NCI-H2171 (cell line): ENCODE measurements at regions not wholly inside any gene's neighbourhood (a gene's known extent, or its start where the extent isn't known, plus 50 kb on each side); places are given as distances from the start of the nearest gene placed in this dataset.

Experiments used
- DNase-seq: peaks from one replicate; lab custom pipeline; 2025; lab: John Stamatoyannopoulos, UW

DNA sequence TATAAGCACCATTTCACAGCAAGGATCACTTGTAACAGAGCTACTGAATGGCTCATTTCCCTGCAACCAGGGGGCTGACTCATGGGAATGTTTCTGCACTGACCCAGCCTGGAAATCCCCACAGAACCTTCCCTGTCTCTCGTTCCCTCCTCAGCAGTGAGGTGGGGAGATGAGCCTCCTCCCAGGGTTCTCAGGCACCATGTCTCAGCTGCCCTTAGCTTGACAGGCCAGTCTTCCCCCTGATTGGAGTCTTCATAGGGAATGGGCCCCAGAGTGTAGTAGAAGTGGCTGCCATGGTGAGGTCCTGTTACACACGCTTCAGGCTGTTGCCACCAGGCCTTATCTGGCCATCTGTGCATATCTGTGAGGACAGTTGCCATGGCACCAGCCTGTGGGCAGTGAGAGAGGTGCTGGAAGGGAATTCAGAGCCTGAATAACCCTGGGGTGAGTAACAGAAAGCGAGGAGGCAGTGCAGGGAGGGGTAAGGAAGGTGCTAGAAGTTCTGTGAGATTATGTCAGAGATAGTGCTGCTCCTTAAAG lies 324.4 kb downstream of the ENC1 start:
- no peak for DNase-seq

DNA sequence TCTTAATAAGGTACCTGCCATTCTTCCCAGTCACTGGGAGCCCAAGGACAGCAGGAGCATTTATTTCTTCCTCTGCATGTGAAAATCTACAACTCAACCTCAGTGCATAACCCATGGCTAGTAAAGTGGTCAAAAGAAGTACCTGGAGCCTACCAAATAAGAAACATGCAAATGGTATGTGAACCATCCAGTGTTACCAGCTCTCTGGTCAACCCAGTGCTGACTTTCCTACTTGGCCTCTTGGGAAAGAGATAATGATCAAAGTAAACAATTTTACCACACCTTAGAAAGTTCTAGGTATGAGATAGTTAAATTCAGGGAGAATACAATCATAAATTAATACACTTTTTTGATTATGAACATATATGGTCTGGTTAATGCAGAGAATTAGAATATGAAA lies 325.6 kb downstream of the ENC1 start:
- DNase-seq = no peak

DNA sequence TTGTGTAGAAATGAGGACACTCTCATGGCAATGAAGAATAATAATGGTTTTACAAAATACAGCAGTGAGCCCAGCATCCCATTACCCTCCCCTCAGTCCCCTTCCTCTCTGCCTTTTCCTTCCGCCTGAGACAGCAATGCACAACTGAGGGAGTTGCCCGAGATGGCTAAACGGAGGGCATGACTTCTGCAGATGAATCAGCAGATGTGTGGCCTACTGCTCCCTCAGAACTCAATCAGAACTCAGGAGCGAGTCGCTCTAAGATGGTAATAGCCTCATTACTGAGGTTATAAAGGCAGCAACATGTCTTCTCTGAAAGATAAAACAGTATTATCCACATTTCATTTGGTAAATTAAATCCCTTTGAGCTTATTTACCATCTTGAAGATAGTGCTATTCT lies 326.6 kb downstream of the ENC1 start:
- DNase-seq = no peak

DNA sequence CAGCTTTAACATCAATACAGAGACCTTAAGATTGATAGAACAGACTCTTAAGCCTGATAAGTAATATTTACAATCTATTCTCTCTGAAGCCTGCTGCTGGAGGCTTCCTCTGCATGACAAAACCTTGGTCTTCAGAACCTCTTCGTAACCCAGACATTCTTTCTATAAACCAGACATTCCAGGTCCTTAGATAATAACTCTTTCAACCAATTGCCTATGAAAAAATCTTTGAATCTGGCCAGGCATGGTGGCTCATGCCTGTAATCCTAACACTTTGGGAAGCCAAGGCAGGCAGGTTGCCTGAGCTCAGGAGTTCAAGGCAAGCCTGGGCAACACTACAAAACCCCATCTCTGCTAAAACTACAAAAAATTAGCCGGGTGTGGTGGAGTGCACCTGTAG lies 327.8 kb downstream of the ENC1 start:
- no peak for DNase-seq

DNA sequence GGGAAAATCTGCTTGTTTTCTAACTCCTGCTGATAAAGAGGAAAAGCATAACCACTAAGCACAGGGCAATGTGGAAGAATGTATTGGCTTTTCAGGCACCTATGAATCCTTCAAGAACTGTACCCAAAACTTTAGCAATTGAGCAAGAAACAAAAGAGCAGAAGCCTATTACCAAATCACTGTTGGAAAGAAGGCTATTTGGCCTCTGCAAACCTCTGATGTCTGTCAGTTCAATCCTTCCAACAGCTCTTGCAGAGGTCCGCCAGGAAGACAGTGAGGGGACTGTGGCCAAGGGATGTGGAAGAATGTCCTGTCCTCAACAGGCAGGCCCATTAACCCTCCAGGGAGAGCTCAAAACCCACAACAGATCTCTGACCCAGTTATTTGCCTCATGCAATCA lies 328.6 kb downstream of the ENC1 start:
- no peak for DNase-seq

DNA sequence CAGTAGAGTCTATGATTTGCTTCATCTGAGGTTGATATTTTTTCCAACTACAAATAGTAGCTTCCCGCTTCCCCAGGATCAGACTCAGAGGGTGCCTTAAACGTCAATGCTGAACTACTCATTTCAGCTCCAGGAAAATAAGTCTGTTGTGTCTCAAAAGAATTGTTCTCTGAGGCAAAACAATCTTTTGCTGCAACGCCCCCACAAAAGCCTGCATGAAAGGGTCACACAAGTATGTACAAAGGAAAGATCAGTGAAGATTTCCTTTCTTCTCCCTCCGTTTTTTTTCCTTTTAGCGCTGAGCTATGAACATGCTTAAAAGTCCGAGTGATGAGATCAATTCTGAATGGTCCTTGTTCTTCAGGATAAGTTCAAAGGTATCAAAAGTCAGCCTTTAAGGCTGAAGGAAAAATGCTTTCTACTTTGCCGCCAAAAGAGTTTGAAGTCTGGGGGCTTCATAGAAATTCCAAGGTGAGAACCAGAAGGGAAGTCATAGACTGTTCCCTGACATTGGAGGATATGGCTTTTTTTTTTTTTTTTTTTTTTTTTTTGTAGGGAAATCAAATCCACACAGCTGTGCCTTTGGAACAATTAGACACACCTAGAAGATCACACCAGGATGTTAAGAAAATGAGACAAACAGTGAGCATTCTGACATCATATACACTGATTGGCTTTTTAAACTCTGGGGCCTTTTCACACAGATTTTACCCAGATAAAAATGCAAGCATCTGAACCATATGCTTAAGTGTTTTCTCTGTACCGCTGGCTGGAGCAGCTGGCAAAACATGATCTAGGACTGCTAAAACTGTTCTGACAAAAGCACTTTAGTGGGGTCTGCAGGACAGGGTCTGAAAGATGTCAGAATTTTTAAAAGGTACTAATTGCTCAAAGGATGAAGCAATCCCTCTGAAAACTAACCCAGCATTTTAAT lies 329.3 kb downstream of the ENC1 start:
- DNase-seq = peak; percentile 49

DNA sequence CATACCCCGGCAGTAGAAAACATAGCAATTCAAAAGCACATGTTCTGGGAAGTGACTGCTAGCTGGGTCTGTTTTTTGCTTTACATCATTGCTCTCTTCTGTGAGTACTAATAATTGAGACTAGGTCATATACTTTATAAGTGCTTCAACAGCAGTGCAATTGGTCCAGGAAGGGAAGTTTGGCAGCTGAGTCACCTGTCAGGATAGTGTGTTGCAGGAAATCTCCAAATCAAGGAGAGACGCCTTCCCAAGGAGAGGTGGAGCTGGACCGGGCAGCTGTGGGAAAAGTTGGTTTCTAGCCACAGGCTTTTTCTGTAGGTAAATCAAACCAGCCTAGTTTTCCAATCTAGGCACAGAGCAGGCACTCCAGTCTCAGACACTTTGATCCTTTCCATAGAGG lies 330.1 kb downstream of the ENC1 start:
- no peak for DNase-seq

DNA sequence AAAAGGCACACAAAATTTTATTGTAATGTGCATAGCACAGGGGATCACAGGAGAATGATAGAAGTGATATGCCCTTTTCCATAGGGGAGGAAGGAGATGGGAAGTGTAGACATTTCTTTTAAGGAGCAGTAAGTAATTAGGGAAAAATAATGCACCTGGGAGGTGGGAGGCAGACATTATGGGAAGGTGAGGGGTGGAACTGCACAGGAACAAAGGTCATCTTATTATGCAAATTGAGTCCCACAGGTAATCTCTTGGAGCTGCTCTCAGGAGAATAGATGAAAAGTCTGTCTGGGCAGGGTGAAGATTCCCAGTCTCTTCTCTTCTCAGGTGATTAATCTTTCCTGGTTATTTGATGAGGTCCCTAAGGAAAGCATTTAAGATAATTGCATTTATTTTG lies 331.5 kb downstream of the ENC1 start:
- DNase-seq = no peak

DNA sequence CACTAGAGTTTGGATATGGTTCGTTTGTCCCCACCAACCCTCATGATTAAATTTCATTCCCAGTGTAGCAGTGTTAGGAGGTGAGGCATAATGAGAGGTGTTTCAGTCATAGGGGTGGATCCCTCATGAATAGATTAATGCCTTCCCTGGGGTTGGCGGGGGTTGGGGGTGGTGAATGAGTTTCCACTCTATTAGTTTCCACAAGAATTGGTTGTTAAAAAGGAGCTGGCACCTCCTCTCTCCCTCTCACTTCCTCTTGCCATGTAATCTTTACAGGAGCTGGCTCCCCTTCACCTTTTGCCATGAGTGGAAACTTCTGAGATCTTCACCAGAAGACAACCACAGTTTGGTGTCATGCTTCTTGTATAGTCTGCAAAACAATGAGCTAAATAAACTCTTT lies 333.7 kb downstream of the ENC1 start:
- no peak for DNase-seq

DNA sequence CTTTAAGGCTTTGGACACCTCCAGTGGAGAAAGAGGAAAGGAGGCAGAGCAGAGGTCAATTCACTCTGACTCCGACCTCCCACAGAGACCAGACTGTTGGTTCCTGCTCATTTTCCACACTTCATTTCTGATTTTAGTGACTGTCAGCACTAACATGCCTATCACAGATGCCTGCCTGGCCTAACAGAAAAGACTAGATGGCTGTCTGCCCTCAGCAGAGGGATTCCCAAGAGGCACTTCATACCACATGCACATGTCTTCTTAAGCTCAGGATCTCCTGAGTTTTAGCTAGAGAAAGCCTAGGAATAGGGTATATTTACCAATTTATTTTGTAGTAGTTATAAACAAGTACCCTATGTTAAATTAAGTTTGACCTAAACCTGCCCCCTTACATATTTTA lies 336.0 kb downstream of the ENC1 start:
- DNase-seq = no peak

DNA sequence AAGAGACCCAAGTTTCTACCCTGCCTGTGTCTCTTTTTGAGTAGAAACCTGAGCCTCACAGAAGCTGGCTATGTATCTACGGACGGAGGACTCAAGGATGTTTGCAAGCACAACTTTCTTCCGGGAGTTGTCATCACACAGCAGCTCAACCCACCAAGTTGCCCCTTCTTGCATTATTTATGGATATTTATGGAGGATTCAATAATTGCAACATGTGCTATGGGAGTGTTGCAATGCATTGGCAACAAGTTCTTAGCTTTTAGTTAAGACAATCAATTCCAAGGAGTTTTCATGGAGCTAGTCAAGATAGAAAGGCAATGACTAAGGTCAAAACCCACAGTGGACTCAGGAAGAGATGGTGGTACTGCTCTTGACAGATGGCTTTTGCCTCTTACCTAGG lies 336.9 kb downstream of the ENC1 start:
- DNase-seq = no peak

DNA sequence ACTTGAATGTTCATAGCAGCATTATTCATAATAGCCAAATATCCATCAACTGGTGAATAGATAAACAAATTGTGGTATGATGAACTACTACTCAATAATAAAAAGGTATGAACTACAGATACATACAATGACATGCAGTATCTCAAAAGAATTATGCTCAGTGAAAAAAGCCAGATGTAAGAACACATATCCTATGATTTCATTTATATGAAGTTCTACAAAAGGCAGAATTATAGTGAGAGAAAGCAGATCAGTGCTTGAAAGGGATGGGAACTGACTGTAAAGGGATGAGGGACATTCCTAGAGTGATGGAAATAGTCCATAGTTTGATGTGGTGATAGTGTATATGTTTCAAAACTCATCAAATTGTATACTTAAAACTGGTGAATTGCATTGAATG lies 339.0 kb downstream of the ENC1 start:
- no peak for DNase-seq

DNA sequence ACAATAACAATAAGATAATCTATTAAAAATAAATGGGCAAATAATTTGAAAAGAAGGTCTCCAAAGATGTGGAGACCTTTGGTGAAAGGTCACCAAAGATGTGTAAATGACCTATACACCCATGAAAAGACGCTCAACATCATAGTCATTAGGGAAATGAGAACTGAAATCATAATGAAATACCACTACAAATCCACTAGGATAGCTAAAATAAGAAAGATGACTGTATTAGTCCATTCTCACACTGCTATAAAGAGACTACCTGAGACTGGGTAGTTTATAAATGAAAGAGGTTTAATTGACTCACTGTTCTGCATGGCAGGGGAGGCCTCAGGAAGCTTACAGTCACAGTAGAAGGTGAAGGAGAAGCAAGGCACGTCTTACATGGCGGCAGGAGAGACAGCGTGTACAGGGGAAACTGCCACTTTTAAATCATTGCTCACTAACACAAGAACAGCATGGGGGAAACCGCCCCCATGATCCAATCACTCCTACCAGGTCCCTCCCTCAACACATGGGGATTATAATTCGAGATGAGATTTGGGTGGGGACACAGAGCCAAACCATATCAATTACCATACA lies 339.6 kb downstream of the ENC1 start:
- no peak for DNase-seq

DNA sequence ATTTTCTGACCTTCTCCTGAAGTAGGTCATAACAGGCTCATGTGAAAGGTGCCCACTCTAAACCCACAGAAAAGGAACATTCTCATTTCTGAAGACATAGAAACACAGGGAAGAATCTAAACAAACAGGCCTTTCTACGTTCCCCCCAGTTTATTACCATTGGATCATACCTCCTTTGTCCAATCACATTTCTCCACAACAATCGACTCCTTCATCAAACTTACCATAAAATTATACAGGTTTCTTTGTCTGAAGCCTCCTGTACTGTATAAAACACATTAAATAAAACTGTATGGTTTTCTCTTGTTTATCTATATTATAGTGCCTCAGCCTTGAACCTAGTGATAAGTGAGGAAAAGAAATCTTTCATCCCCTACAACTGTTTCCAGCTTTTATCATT lies 340.7 kb downstream of the ENC1 start:
- no peak for DNase-seq

DNA sequence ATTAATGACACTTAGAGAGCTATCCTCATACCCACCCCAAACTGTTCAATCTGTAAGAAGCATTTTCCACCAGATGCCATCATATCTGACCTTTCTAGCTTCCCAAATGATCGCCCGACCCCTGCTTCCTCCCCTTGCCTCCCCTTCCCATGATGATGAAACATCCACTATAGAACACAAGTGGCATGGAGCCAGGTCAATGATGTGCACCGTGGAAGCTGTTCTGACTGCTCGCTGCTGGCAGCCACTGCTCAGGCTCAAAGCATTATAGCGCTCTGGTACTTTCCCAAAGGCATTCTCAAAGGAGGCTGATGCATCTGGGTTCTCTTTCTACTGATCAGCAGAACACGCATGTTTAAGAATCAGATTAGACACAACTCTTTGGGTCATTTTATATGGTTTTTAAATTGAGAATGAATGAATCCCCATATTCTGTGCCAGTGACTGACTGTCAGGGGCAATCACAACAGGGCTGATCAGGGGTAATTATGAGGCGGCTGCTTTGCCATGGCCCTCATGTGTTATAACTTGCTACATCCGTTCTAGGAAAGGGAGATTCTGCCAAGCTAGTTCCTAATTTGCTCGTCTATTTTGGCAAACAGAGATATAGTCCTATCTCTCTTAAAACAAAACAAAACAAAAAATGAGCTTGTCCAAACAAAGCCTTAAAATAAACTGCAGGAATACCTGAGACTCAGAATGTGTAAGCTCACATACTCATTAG lies 343.7 kb downstream of the ENC1 start:
- DNase-seq = no peak

DNA sequence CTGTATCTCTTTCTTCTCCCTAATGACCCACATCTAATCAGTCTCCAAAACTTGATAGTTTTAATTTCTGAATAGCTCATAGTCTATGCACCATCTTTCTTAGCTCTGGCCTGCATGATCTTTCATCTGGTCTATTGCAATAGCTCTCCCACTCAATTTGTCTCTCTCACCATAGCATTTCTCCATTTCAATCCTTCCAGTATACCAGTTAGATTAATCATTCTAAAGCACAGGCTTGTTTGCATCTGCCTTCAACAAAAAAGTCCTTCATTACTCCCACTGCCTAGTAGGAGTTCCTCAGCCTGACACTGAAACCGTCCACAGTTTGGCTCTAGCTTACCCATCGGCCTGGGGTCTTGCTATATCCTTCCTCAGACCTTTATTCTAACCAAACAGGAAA lies 344.9 kb downstream of the ENC1 start:
- no peak for DNase-seq

DNA sequence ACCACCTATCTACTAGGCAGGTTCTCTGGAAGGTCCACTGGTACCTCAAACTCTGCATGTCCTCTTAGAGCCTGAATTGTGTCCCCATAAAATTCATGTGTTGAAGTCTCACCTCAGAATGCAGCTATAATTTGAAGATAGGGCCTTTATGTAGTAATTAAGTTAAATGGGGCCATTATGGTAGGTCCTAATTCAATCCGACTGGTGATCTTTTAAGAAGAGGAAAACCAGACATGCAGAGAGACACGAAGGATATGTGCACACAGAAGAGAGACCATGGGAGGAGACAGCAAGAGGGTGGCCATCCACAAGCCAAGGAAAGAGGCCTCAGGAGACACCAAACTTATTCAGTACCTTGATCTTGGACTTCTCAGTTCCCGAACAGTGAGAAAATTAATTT lies 345.4 kb downstream of the ENC1 start:
- no peak for DNase-seq

DNA sequence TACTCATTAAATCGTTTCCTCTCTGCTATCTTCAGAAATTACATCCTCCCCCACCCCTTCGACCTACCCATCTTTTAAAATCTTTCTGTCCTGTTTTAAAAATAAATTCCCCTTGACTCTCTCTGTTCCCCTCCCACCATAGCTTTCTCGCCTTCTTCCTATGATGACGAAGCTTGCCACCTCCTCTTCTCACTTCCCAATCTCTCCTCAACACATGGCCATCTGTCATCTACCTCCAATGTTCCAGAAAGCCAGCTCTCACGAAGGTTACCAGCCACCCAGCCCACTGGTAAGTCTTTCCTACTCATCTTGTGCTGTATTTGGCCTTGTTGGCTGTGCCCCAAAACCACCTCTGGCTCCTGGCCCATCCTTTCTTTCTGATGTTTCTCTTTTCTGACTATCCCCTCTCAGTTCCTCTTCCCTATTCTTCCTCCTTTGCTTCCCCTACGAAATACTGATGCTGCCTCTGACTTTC lies 346.3 kb downstream of the ENC1 start:
- no peak for DNase-seq

DNA sequence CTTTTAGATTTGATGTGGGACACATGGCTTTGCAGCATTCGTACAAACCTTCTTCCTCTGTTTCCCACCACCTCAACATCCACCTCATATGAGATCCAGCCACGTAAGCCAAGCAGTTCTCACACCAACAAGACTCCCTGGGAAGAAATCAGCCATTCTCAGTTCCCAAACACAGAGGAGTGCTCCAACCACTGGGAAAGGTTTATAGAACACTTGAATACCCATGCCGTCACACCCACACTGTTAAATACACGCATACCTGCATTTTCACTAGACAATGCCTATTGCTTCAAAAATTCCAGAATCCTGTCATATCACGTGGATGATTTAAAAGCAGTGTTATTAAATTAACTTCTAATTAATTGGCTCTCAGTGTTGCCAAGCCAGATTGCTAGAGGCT lies 347.3 kb downstream of the ENC1 start:
- DNase-seq = no peak

DNA sequence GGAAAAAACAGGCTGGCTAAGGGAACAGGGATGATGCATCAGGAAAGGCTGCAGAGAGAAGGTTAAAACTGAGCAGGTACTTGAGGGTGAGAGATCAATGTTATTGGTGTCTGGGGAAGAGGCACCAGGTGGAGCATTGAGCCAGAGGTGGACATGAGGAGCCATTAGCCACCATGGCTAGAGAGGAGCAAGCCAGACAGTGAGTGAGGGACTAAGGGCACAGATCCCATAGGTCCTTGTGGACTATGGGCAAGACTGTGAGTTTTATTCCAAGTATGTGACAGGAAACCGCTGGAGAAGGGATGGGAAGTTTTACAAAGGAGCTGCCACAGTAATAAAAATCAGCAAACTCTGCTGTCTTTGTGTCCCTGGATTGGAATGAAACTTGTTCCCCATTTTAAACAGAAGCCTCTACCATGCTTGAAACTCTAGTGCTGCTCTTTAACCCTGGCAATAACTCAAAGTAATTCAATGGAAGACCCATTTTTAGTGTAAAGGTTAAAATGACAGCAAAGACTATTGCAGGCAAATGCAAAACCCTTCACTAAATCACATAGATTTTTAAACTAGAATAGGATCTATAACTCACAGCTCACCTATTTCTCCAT lies 349.8 kb downstream of the ENC1 start:
- DNase-seq = no peak

DNA sequence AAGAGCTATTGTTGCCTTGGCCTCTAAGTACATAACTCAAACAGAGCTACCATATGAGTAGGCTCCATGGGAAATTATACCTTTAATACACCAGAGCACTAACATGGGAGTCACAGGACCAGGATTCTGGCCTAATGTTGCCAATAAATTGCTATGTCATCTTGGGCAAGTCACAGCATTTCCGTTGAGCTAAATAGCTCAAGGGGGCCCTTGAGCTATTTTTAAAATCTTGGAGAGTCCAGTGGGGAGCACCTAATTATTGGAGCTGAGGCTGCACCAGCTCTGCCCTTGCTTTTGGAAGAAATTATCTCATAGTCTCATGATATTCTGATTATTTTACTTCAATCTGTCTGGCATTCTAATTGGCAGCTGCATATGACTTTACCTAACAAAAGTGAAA lies 350.8 kb downstream of the ENC1 start:
- DNase-seq = no peak

DNA sequence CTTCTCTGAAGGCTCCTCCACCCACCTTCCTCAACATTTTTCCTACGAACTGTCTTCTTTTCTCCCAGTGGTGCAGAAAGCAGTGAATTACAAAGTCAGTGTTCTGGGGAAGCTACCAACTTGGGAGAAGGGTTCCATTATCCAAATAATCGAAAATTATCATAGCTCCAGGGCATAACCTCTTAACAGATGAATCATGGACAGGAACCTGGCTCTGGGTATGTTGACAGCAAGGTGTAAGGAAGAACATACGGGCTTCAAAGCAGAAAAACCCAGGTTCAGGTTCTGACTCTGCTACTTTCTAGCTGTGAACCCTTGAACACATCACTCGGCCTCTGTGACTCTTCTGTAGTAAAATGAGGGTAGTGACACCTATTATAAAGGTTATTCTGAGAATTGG lies 351.3 kb downstream of the ENC1 start:
- no peak for DNase-seq
